HG02840 (cell line): ENCODE measurements at regions not wholly inside any gene's neighbourhood (a gene's known extent, or its start where the extent isn't known, plus 50 kb on each side); places are given as distances from the start of the nearest gene placed in this dataset.
"Not testable (repeated sequence)": the region's sequence is repeated elsewhere in the genome, so short reads cannot be mapped to it uniquely, and the experiment has no call there.

ENCODE experiments used
- ATAC-seq: cut with Tn5 transposase; IDR thresholded peaks from one replicate; pipeline ENCODE4 v1.9.1; 2021; ENCODE audit warnings: mild to moderate bottlenecking, moderate library complexity, moderate number of reproducible peaks; ENCODE audit not compliant: unreplicated experiment, low FRiP score

DNA sequence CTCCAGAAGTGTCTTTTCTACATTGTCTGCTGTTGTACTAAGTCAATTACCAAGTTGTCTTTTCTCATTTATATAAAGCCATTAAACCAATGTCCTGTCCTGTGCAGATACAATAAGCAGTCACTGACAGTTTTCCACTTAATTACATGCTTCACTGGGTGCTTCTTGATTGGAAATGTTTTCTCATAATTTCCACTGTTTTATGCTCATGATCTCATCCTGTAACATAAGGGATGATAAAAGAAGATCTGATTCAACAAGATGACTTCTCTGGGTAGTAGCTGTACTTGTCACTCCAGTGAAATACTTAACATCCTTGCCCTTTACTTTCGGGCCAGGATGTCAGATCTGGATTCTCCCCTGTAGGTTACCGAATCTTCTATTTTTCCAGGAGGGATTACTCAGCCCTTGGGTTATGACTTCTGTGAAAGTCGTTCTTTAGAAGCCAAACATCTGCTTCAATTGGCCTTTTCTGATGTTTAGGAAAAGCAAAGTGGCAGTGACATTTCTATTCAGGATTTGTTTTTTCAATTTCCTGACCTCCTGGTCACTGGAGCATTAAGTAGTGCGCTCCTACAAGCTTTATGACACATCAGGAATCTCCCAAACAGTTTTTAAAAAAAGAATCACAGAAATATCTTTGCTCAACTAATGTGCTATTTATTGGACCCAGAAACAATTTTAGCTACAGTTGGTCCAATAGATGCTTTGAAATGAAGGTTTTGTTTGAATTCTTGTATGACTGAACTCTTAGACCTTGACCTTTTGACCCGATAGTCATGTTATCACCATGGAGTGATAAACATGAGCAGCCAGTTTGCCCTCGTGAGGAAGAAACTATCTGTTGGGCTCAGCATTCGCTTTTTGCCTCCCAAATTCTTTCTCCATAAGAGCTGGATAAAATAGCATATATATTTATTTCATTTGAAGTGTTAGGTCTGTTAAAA, 234.5 kb upstream of the SSTR1 start:
- no peak for ATAC-seq

DNA sequence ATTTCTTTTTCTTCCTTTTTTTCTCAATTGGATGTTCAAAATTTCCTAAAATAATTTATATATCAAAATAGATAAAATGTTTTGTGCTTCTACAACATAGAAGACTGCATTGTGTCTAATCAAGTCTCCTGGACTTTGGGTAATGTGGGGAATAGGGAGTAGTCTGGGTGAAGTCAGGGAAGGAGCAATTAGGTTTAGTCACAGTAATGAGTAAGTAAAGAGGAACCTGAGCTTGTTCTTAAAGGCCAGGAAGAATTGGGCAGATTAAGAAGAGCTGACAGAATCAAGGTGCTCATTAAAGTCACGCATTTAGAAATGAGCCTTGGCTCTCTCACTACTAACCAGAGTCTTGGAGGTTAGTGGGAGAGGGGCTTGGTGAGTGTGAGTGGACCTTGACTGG, 233.3 kb upstream of the SSTR1 start:
- no peak for ATAC-seq

DNA sequence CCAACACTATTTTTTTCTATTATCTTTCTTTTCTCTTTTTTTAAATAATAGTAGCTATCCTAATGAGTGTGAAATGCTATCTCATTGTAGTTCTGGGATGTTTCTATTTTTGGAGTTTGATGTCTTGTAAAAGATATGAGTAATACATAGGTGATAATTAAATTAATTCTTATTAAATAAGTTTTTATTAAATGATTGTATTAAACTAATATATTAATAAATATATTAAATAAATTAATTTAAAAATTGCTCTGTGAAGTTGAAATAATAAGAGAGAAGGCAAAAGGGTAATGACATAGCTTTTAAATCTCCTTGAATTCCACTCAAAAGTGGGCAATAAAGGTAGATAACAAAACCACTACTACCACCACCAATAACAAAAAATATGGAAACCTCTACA, 230.2 kb upstream of the SSTR1 start:
- no peak for ATAC-seq

DNA sequence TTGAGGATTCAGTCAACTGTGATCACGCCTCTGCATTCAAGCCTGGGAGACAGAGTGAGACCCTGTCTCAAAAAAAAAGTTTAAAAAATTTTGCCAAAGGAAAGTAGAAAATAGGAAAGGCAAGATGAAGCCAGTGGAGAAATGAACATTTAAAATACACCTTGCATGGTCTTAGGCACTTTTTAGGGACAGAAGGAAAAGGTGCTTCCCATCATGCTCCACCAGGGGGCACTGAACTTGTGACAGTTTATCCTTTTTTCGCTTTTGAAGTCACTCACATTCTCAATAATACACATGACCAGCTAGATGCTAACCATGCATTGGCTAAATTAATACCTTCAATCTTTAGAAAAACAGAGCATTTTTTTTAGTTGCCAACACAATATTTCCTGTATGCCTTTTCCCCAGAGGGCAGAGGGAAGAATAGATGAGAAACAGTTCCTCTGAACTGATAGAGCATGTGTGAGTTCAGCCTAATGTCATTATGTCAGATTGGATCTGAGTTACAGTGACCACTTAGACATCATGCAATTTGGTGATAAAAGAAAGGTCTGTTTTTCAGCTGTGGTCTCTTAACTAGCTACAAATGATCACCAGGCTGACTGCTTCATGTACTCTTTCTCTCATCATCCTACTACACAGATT, 221.8 kb upstream of the SSTR1 start:
- no peak for ATAC-seq

DNA sequence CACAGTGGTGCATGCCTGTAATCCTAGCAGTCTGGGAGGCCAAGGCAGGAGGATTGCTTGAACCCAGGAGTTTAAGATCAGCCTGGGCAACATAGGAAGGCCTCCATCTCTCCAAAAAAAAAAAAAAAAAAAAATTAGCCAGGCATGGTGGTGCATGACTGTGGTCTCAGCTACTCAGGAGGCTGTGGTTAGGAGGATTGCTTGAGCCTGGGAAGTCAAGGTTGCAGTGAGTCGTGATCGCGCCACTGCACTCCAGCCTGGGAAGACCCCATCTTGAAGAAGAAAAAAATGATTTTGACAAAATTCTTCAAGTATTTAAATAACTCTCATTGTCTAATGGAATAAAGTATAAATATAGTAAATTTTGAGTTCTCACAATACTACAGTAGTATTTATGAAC, 219.2 kb upstream of the SSTR1 start:
- ATAC-seq, result no peak

DNA sequence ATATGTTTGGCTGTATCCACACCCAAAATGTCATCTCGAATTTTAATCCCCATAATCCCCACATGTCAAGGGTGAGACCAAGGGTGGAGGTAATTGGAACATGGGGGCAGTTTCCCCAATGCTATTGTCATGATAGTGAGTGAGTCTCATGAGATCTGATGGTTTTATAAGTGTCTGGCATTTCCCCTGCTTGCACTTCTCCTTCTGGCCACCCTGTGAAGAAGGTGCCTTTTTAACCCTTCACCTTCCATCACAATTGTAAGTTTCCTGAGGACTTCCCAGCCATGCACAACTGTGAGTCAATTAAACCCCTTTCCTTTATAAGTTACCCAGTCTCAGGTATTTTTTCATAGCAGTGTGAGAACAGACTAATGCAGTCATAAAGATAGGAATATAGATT, 216.7 kb upstream of the SSTR1 start:
- ATAC-seq, result no peak

DNA sequence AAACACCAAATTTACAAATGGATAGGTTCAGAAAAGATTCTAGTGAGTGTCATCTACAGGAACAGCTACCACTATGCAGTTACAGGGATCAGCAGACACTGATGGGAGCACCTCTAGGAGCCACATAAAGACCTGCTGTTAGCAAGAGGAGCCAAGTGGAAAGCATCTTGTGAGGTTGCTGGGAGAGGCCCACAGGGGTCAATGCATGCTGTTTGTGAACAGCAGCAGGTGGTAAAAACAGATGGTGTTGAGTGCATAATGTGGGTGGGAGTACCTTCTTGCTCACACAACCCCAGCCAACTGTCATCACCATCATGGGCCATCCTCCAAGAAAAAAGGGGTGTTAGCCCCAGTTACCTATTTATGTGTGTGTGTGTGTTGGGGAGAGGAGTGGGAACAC, 215.2 kb upstream of the SSTR1 start:
- no peak for ATAC-seq

DNA sequence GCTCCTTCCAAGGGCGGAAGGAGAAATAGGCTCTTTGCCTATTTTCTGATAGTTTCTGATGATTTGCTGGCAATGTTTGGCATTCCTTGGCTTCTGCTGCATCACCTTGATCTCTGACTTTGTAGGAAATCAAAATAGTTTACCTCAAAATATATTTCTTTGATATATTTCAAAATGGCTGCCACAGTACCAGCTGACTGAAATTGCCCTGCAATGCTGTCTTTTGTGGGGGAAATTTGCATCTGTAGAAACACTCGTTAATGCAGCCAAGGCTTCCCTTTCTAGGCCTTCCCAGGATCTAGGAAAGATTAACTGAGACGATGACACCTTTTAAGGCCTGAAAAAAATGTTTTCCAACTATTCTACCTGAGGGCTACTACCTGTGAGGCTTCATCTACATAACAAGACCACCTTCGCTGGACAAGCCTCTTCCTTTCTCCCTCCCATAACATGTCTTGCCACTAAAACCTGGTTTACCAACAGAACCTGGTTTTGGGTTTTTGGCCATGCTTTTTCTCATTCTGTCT, 212.8 kb upstream of the SSTR1 start:
- no peak for ATAC-seq

DNA sequence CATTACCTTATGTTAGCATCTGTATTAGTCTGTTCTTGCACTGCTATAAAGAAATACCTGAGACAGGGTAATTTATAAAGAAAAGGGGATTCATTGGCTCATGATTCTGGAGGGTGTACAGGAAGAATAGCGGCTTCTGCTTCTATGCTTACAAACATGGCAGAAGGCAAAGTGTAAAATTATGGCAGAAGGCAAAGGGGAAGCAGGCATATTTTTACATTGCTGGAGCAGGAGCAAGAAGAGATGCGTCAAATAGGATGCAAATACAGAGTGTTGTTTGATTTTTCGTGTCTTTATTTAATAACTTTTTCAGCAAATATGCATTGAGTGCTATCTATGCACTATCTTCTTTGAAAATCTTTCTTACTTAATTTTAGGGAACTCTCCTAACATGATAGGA, 210.7 kb upstream of the SSTR1 start:
- ATAC-seq, result no peak

DNA sequence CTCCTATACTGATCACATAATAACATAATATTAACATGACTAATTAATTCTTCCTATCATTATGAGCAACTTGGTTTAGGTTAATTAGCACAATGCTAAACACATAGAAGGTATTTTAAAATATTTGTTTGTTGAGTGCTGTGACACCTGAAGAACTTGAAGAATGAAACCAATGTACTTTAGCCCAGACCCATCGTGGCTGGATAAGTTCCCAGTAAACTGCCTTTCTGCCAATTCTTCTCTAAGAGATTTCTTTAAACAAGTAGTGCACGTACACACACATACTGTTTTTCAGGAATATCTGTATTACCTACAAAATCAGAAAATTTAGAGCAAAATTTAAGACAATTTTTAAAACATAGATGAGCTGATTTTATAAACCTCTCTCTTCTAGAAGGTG, 207.4 kb upstream of the SSTR1 start:
- ATAC-seq, result no peak

DNA sequence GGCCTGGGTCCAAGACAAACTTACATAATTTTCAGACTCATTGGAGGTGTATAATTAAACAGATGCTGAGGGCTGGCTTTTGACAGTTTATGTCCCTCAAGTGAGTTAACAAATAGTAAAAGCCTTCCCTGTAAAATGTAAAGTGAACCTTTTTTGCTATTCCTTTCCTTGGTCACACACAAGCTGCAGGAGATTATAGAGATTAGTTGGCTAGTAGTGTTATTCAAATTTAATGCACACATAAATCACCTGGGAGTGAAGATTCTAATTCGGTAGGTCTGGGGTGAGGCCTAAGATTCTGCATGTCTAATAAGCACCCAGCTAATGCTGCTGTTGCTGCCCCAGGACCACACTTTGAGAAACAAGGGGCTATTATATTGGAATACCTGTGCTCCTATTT, 206.2 kb upstream of the SSTR1 start:
- no peak for ATAC-seq

DNA sequence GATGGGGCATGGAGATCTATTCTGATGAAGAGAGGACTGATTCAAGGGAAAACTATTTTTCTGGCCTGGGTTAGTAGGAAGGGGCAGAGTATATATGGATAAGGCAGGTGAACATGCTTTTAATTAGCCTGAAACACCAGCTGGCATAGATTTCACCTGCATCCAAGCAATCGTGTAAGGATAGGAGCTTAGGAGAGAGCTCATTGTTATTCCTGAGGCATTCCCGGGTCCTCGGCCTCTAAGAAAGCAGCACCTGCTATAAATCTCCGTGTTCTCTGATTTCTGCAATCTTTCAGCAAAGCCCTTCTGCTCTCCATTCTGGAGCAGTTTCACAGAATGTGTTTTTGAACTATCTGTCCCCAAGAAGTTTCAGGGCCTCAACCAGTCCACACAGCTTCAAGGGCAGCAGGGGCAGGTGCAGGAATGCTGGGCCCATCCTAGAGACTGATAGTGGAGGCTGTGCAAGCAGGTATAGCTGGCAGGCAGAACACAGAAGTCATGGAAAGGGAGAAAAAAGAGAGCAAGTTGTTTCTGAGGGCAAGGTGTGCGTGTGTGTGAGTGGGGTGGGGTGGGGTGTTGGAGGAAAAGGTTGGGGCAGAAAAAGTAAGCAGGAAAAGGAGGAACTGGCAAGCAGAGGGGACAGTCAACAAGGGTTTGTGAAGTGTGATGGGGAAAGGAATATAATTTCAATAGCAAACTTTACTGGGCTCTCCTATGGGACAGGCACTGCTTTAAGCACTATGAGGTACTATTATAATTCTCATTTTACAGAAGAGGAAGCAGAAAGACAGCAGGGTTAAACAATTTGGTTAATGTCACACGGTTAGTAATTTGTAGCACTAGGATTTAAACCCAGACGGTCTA, 203.7 kb upstream of the SSTR1 start:
- no peak for ATAC-seq

DNA sequence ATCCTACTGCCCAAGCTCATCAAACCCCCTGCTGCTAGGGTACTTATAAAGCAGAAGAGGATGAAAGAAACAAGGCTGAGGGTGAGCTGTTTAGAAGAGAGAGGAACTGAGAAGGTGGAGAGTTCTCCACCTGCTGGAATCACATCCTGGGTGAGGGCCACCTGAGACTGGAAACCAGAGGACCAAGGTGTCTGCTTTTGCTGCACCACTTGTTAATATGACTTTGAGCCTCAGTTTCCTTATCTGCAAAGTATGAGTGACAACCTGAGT, 203.2 kb upstream of the SSTR1 start:
- no peak for ATAC-seq

DNA sequence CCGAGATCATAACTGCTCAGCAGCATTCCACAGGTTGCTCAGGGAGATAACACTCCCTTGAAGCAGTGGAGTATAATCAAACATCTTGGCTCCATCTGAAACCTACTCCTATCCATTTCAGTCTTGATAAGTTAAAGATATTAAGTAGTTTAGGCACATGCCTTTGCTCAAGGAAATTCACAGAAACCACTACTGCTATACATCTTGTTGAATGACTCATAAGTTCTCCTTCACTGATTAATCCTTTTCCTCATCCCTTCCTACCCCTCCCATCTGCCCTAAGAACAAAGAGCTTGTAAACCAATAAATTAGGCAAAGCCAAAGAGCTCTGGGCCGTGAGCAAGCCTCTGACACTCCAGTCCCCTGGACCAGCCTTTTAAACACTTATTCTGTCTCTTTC, 196.5 kb upstream of the SSTR1 start:
- not testable (repeated sequence) for ATAC-seq

DNA sequence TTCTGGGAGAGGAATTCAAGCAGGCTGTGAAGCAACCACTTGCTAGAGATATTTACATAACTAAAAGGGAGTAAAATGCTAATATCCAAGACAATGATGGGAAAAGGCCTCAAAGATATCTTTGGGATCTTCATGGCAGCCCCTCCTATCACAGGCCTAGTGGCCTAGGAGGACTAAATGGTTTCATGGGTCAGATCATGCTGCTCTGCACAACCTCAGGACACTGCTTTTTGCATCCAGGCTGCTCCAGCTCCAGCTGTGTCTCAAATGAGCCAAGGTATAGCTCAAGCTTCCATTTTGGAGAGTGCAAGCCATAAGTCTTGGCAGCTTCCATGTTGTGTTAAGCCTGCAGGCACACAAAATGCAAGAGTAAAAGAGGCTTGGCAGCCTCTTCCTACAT, 195.6 kb upstream of the SSTR1 start:
- no peak for ATAC-seq

DNA sequence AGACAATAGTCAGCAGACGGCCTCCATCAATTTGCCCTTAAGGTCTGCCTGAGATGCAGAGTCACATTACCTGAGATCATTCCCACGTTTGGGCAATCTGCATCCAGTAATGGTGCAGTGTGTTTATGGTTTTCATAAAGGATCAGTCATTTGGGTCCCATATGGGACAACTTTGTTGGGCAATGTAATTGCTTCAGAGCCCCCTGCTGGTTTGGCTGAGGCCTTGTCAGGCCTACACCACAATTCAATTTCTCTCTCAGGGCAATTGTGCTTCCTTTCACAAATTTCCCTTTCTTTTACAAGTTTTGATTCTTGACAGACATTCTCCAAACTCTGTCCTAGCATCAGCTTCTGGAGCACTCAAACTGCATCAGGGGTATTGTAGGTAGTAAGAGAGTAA, 191.2 kb upstream of the SSTR1 start:
- ATAC-seq, result no peak

DNA sequence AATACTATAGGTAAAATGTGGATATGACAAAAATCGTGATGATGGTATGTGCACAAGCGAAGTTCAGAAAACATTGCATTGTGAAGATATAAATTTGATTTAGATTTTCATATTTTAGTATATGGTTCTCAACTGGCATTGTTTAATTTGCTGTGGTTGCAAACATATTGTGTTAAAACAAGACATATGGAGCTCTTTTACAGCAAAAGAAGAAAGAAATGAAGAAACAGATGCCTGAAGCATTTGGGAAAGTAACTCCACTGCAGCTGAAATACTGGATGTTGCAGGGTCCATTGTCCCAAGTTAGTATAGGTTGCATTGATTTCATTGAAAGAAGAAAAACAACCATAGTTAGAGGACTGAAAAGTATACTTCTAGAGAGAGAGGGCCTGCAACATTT, 185.8 kb upstream of the SSTR1 start:
- ATAC-seq, result no peak

DNA sequence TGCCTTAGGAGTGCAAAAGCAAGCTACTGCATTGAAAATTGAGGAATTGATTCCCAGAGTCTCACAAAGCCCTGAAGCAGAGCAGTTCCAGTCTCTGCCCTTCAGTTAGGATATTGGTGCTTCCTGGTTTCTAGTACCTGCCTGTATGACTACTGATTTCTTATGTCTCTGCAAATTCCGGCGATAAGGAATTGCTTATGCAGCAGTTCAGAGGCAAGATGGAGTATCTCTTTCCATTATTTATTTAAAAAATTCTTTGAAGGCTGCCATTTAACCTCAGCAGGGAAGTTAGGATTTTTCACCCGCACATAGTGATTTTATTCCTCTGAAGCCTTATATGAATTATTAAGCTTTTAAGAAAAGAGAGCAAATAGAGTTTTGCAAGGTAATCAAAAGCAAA, 184.9 kb upstream of the SSTR1 start:
- no peak for ATAC-seq

DNA sequence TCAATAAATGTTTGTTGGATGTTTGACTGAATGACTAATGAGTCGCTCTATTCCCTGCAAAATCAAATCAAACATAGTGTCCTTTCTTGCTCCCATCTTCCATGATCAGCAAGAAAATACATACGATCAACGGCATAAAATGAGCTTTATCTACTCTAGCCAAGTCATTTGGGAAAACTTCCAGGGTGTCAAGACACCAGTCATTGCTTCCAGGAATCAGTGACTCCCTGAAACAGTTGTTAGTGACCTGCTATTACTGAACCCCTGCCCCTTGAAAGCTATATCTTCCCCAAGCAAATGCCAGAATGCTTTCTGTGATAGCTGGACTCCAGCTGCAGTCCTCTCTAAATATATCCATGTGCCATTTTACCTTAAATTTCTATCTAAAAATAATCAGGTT, 169.5 kb upstream of the SSTR1 start:
- ATAC-seq, result no peak

DNA sequence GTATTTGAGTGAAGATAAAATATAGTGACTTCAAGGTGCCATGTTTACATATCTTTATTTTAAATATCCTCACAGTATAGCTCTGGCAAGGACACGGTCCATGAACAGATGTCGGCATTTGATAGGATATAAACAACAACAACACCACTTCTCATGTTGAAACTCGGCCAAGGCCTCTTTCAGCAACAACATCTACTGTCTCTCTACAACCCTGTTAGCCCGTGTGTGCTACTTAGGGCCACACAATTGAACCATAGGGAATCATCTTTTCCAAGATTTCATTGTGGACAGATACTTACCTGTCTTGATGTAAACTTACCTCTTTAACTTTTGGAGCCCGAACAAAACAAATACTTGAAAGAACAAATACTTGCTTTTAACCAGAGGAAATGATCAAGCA, 168.7 kb upstream of the SSTR1 start:
- no peak for ATAC-seq

DNA sequence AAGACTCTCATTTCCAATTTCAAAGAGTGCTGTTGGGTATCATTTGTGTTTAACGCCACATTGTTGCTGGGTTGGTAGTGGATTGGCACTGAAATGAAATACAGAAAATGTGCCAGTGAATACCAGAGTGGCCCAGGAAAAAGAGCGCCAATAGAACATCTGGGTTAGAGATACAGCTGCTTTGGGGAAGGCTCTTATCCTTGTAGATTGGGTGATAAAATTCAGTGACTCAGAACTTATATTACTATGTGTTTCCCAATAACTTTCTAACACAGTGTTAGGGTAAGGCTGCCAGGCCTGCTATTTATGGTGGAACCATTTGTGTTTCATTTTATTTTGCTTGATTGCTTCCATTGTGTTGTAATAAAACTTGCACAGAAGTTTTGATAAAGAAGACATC, 168.2 kb upstream of the SSTR1 start:
- no peak for ATAC-seq
